Activated CD8-positive, alpha-beta memory T cell treated with anti-CD3 and anti-CD28 coated beads for 48 hours (primary cell): ENCODE measurements at regions not wholly inside any gene's neighbourhood (a gene's known extent, or its start where the extent isn't known, plus 50 kb on each side); places are given as distances from the start of the nearest gene placed in this dataset.

Source experiments
- DNase-seq, 3 experiments: peaks; one replicate each; pipeline ENCODE4 v3.0.0-alpha.2; 2020; ENCODE audit warnings: low read depth in 2 of 3, low spot score in 2 of 3

- DNase-seq = no peak
Observed at GRCh38 chr20:22438346-22438745, 146.0 kb downstream of the FOXA2 start.

- no peak for DNase-seq
Observed at GRCh38 chr20:22437354-22437753, 147.0 kb downstream of the FOXA2 start.

GRCh38 chr20:22431419-22431818 is 153.0 kb downstream of the FOXA2 start:
- no peak for DNase-seq

- no peak for DNase-seq
Observed at GRCh38 chr20:22430746-22431168, 153.6 kb downstream of the FOXA2 start.

- no peak for DNase-seq
Observed at GRCh38 chr20:22430154-22430745, 154.1 kb downstream of the FOXA2 start.

- DNase-seq = no peak
Observed at GRCh38 chr20:22429175-22430153, 154.9 kb downstream of the FOXA2 start.

- no peak for DNase-seq
Observed at GRCh38 chr20:22428051-22428450, 156.3 kb downstream of the FOXA2 start.

GRCh38 chr20:22426772-22427171 is 157.6 kb downstream of the FOXA2 start:
- no peak for DNase-seq

GRCh38 chr20:22425344-22426295 is 158.8 kb downstream of the FOXA2 start:
- no peak for DNase-seq

- DNase-seq = no peak
Observed at GRCh38 chr20:22423190-22423832, 161.1 kb downstream of the FOXA2 start.

GRCh38 chr20:22420116-22420598 is 164.2 kb downstream of the FOXA2 start:
- DNase-seq = no peak

GRCh38 chr20:22418738-22419137 is 165.6 kb downstream of the FOXA2 start:
- DNase-seq = no peak

- DNase-seq = no peak
Observed at GRCh38 chr20:22414305-22414742, 170.0 kb downstream of the FOXA2 start.

- no peak for DNase-seq
Observed at GRCh38 chr20:22412977-22413868, 171.1 kb downstream of the FOXA2 start.

- DNase-seq = no peak
Observed at GRCh38 chr20:22411627-22412450, 172.5 kb downstream of the FOXA2 start.

GRCh38 chr20:22411286-22411626 is 173.1 kb downstream of the FOXA2 start:
- no peak for DNase-seq

GRCh38 chr20:22410556-22411130 is 173.7 kb downstream of the FOXA2 start:
- DNase-seq = no peak
